ENCODE measurements at regions not wholly inside any gene's neighbourhood (a gene's known extent, or its start where the extent isn't known, plus 50 kb on each side); places are given as distances from the start of the nearest gene placed in this dataset.

DNA sequence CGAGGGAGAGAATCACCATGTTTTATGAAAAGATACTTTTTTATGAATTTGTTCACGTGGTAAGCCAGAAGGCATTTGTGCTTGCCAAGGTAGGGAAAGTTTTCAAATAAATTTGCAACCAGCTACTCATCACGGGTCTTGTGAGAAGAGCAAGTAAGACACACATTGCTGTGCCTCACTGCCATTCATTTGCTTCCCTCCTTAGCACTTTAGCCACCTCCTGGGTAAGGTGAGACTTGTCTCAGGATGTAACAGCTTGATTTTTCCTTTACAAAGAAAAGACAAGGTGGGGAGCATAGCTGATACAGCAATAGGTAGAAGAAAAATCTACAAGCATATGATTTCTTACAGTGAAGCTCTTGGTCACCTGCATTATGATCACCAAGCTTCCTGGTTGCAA is 342.4 kb upstream of the GRM3 start:
- TF ChIP-seq, protein P1, sequence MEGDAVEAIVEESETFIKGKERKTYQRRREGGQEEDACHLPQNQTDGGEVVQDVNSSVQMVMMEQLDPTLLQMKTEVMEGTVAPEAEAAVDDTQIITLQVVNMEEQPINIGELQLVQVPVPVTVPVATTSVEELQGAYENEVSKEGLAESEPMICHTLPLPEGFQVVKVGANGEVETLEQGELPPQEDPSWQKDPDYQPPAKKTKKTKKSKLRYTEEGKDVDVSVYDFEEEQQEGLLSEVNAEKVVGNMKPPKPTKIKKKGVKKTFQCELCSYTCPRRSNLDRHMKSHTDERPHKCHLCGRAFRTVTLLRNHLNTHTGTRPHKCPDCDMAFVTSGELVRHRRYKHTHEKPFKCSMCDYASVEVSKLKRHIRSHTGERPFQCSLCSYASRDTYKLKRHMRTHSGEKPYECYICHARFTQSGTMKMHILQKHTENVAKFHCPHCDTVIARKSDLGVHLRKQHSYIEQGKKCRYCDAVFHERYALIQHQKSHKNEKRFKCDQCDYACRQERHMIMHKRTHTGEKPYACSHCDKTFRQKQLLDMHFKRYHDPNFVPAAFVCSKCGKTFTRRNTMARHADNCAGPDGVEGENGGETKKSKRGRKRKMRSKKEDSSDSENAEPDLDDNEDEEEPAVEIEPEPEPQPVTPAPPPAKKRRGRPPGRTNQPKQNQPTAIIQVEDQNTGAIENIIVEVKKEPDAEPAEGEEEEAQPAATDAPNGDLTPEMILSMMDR (IDR thresholded peaks at IDR 0.05; ENCODE audit: insufficient read depth, low read length): no peak
- no peak for TF ChIP-seq POLR2AphosphoS5 (IDR thresholded peaks at IDR 0.05; ENCODE audit: low read depth)
- TF ChIP-seq, protein P2, sequence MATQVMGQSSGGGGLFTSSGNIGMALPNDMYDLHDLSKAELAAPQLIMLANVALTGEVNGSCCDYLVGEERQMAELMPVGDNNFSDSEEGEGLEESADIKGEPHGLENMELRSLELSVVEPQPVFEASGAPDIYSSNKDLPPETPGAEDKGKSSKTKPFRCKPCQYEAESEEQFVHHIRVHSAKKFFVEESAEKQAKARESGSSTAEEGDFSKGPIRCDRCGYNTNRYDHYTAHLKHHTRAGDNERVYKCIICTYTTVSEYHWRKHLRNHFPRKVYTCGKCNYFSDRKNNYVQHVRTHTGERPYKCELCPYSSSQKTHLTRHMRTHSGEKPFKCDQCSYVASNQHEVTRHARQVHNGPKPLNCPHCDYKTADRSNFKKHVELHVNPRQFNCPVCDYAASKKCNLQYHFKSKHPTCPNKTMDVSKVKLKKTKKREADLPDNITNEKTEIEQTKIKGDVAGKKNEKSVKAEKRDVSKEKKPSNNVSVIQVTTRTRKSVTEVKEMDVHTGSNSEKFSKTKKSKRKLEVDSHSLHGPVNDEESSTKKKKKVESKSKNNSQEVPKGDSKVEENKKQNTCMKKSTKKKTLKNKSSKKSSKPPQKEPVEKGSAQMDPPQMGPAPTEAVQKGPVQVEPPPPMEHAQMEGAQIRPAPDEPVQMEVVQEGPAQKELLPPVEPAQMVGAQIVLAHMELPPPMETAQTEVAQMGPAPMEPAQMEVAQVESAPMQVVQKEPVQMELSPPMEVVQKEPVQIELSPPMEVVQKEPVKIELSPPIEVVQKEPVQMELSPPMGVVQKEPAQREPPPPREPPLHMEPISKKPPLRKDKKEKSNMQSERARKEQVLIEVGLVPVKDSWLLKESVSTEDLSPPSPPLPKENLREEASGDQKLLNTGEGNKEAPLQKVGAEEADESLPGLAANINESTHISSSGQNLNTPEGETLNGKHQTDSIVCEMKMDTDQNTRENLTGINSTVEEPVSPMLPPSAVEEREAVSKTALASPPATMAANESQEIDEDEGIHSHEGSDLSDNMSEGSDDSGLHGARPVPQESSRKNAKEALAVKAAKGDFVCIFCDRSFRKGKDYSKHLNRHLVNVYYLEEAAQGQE (IDR thresholded peaks at IDR 0.05; ENCODE audit: insufficient replicate concordance, low read depth): no peak
- TF ChIP-seq SPI1 (IDR thresholded peaks at IDR 0.05; ENCODE audit: borderline replicate concordance, low read depth): no peak

Measured in HL-60 (cell line).